Activated CD4-positive, CD25-positive, alpha-beta regulatory T cell (primary cell): ENCODE measurements at regions not wholly inside any gene's neighbourhood (a gene's known extent, or its start where the extent isn't known, plus 50 kb on each side); places are given as distances from the start of the nearest gene placed in this dataset.
"Not testable (repeated sequence)": the region's sequence is repeated elsewhere in the genome, so short reads cannot be mapped to it uniquely, and the experiment has no call there.

Source experiments
- DNase-seq, 4 experiments: peaks; one replicate each; lab custom pipeline; 2025; lab: John Stamatoyannopoulos, UW

DNA sequence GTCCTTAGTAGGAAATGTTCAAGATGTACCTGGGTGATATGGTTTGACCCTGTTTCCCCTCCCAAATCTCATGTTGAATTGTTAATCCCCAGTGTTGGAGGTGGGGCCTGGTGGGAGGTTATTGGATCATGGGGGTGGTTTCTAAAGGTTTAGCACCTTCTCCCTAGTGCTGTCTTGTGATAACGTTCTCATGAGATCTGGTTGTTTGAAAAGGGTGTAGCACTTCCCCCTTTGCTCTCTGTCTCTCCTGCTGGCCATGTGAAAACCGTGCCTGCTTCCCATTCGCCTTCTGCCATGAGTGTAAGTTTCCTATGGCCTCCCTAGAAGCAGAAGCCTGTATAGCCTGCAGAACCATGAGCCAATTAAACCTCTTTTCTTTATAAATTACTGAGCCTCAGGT lies 353.0 kb upstream of the SFSWAP start:
- no peak for DNase-seq

DNA sequence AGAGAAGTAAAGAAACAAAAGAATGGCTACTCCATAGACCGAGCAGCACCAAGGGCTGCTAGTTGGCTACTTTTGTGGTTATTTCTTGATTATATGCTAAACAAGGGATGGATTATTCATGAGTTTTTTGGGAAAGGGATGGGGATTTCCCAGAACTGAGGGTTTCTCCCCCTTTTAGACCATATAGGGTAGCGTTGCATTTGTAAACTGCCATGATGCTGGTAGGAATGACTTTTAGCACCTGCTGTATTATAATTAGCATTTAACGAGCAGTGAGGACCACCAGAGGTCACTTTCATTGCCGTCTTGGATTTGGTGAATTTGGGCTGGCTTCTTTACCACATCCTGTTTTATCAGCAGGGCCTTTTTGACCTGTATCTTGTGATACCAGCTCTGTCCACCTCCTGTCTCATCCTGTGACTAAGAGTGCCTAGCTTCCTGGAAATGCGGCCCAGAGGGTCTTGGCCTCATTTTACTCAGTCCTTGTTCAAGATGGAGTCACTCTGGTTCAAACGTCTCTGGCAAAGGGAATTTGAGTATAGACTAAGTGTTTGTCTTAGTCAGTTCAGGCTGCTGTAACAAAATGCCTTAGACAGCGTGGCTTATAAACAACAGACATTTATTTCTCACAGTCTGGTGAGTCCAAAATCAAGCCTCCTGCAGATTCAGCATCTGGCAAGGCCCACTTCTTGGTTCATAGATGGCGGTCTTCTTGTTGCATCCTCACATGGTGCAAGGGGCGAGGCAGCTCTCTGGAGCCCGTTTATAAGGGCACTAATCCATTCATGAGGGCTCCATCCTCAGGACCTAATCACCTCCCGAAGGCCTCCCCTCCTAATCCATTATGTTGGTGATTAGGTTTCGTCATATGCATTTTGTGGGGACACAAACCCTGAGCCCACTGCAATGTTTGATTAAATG lies 348.3 kb upstream of the SFSWAP start:
- DNase-seq, result no peak

DNA sequence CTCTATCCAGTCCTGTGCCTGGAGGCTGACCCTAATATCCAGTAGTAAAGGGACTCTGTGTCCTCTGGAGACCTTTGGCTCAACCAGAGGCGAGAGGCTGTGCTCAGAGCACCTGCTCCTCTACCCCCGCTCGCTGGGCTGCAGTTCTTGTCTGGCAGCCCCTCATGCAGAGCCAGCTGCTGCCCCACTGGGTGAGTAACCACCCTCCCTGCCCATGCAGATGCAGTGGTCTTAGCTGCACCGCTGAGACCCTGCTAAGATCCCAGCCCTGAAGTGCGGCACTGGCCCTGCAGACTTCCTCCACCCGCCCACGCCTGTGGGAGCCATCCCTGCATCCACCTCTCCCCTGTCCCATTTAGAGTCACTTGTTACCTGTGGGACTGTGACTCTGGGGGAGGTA lies 347.5 kb upstream of the SFSWAP start:
- no peak for DNase-seq

DNA sequence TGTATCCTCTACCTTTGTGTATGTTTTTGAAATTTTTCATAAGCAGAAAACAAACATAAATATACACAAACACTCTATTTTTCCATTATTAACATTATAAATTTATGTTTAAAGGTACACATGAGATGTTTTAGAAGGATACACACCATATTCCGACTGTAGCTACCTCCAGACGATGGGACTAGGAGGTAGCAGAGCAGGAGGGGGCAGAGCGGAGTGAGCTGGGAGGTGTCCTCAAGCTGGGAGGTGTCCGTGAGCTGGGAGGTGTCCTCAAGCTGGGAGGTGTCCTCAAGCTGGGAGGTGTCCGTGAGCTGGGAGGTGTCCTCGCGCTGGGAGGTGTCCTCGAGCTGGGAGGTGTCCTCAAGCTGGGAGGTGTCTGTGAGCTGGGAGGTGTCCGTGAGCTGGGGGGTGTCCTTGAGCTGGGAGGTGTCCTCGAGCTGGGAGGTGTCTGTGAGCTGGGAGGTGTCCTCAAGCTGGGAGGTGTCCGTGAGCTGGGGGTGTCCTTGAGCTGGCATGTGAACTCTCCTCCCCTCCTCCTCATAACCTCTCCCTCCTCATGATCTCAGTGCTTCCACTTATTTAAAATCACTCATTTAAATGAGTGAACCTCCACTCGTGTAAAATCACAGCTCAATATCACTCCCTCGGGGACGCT lies 346.9 kb upstream of the SFSWAP start:
- no peak for DNase-seq

DNA sequence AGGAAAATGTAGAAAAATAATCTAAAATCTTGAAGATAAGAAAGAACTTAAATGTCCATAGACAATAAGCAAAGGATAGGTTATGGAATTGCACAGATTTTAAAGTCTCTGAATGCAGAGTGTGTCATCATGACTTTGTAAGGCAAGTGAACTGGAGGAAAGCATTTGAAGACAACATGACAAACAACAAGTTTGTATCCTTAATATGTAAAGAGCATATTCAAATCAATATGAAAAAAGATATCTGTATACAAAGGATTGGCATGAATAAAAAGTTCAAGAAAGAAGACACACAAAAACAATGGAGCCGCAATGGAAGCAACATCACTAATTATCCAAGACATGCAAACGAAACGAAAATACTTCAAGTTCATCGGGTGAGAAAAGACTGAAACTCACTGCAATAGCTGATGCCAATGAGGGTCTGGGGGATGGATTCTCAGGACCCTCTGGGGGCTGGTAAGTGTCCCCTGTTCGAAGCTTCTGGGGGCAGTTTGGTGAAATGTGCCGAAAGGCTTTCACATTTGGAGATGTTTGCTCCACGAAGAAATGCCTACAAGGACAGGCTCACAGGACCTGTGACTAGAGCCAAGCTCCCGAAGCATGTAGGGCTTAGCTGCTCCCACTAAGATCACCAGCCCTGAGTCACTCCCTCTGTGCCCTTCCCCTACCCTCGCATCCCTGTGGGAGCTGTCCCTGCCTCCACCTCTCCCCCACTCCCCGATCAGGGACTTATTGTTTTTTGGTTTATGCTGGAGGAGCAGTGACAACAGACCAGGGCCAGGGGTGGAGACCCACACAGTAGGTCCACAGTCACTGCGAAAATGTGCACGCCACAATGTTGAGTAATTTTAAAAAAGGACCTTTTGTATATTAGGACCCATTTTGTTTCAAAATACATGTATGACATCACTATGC lies 345.7 kb upstream of the SFSWAP start:
- DNase-seq, result no peak

DNA sequence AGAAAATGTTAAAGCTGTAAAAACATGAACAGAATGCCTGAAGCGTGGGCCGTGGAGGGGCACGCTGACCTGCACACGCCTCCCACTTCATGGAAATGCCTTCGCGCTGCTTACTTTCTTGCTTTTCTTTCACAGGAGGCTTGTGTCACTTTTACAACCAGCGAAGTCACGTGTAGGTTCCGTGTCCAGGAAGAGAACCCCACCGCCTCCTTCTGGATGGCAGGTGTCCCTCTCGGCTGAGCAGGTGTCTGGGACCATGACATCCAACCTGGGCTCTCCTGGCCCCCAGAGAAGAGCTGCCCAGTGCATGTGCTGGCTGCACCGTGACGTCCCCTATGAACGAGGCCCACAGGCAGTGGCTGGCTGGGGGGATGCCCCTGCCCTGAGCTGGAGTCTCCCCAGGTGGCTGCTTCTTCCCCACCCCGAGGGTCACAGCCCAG lies 345.0 kb upstream of the SFSWAP start:
- no peak for DNase-seq

DNA sequence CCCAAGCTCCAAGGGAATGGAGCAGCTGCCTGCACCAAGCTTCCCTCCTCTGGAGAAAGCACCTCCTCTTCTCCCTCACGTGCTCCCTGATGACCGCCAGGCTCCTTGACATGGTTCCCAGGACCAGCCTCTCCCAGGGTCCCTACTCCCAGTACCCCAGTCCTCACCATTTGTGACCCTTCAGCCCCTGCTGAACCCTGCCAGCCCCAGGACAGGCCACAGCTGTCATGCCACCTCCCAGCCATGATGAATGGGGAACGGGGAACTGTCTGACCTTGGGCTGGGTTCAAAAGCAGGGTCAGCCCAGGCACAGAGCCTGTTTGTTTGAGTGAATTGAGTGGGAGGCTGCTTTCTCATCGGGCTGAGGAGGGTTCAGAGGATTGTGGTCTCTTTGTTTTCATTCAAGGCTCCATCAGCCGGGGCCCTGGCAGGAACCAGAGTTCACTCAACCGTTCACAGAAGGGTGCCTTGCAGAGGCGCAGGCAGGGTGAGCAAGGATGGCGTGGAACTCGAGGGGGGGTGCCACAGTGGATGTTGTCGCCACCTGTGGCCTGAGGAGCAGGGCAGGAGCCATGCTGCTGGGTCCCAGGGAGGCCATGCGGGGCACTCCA lies 344.5 kb upstream of the SFSWAP start:
- no peak for DNase-seq

DNA sequence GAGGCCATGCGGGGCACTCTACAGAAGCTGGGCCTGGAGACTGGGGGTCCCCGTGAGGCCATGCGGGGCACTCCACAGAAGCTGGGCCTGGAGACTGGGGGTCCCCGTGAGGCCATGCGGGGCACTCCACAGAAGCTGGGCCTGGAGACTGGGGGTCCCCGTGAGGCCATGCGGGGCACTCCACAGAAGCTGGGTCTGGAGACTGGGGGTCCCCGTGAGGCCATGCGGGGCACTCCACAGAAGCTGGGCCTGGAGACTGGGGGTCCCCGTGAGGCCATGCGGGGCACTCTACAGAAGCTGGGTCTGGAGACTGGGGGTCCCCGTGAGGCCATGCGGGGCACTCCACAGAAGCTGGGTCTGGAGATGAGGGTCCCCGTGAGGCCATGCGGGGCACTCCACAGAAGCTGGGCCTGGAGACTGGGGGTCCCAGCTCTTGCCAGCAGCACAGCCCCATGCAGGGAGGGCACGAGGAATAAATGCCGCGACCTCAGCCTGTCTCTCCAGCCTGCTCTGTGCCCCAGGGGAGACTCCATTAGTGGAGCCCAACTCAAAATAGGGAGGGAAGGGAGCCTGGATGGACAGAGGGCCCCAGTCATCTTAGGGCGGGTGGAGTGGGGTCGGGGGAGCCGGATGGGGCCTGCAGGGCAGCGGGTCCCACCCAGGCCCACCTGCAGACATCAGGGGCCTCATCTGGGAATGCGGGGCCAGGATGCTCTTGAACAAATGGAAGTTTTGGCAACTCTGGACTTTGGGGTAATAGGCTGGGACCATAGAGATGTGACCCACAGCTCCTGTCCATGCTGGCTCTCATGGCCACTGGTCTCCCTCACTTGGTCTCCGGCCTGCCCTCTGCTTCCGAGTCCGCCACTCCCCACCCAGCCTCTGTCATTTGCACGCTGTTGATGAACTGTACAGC lies 343.6 kb upstream of the SFSWAP start:
- DNase-seq, result not testable (repeated sequence)

DNA sequence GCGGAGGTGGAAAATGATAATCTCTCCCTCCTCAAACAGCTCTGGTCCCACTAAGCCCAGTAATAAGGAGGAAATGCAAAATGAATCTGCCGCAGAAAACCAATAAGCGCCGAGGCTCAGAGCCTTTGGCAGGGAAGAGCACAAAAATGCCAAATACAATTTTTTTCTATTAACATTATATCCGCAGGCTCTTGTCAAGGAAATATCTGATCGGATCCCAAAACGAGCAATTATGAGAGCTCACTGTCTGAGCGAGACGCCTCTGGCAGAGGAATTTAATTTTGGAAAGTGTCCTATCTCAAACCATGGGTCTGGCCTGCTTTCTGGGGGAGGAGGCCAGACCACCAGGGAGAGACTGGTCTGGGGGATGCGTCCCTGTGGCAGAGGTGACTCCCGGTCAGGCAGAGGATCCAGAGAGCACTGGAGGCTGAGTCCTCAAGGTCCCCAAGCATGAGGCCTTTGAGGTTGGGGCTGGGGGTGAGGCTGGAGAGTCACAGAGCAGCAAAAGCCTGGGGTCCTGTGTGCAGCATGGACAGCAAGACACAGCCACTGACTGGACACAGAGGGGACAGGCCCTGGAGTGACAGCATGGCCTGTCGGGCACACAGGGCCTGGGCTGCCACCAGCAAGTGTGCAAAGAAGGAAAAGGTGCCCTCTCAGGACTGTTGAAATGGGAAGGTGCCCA lies 342.8 kb upstream of the SFSWAP start:
- DNase-seq, result no peak

DNA sequence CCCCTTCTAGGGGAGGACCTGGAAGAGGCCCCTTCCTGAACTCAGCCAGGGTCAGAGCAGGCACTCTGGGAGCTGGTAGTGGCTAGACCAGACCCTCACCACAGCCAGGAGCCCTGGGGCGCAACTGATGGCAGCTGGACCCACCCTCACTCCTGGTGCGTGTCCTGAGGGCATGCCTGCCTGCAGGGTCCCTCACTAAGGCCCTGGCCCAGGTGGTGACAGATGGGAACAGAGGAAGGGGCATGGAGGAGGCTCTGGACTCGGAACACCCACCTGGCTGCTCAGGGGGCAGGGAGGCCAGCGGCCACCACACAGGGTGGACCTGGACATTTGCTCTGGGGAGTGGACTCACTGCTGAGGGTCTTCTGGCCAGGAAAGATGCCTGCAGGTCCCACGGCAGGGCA lies 342.2 kb upstream of the SFSWAP start:
- no peak for DNase-seq

DNA sequence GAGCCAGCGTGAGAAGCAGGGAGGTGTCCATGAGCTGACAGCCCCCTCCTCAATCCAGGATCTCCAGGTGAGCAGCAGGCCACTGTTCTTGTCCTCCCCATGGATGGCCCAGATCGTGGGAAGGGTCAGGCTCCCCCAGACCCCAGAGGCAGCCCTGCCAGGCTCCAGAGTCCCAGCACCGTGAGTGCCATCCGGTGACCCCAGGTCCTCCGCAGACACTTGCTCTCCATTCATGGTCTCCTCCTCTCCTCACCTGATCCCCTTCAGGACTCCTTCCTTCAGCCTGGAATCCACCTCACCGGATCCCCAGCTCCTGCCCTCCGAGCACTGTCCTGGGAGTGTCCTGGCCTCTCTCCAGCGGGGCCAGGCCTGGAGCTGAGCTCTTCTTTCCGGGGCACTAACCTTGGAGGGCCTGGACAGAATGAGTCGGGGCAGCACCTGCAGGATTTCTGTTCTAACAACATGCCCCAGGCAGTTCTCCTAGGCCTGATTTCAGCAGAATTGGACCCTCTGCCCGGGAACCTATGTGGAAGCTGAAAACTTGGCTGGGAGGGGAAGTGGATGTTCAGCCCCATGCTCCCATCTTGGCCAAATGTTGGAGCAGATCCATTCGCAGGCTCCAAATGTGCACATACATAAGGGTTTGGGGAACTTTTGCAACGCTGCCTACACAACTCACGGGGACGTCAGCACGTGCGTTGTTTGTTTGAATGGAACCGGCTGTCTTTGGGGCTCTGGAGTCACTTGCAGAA lies 341.6 kb upstream of the SFSWAP start:
- no peak for DNase-seq

DNA sequence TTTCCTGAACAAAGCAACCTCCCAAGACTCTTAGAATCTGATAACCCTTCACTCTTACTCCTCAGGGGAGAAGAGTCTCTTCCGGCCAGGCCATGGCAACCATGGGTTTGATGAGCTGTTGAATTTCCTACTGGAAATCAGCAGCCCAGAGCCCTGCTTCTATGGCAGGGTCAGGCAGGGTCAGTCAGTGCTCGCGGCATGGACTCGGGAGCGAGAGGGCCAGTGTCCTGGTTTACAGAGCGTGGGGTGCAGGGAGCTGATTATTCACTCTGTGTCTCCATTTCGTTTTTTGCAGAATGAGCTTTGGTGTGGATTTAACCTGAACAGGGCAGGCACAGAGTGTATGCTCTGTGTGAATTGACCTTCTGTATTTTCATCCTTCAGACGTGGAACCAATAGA lies 340.6 kb upstream of the SFSWAP start:
- no peak for DNase-seq

DNA sequence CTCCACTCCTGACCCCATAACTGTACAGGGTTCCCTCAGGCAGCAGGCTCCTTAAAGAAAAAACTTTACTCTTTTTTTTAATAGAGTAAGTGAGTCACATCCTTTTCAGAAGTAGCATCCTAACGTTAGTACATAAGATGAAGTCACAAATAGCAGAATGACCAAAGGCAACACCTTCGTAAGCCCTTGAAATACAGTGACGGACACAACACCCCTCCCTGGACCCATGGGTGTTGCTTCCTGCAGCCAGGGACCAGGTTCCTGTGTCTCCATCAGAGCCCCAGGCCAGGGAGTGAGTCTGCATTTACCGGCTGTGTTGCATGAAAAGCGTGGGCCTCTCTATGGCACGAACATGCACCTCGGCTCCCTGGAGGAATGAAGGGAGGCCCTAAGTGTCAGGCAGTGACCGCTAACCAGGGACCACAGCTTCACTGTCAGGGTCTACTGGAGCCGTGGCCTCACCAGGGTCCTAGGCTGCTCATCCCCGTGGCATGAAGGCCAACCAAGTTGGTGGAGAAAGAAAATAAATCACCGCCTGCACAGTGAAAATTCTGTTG lies 340.0 kb upstream of the SFSWAP start:
- no peak for DNase-seq

DNA sequence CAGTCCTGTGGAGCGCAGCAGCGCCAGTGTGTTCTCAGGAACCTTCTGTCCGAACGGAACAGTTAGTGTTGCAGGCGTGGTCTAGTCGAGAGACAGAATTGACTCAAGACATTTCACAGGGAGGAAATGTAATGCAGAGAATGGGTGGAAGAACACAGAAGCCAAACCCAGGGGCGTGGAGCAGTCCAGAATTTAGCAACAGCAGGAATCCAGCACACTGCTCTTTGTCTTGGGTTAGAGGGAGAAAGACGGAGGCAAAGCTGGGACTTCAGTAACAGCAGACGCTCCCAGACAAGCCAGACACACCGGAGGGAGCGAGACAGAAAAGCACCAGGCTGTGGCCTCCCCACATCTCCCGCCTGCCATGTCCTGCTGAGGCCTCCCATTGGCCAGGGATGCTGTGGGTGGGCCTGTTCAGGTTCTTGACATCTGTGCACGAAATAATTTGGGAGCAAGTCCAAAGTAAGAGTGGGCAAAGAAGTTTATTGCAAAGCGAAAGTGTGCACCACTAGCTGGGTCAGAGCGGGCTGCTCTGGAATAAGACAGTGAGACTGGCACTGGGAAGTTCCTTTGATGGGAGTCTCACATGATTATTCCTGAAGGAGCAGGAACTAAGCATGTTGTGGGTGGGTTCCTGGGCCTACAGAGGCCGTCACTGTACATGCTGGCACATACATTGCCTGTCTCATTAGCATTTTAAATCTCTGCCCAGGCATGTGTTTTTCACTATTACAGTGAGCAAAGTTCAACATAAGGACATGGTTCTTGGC lies 339.3 kb upstream of the SFSWAP start:
- no peak for DNase-seq

DNA sequence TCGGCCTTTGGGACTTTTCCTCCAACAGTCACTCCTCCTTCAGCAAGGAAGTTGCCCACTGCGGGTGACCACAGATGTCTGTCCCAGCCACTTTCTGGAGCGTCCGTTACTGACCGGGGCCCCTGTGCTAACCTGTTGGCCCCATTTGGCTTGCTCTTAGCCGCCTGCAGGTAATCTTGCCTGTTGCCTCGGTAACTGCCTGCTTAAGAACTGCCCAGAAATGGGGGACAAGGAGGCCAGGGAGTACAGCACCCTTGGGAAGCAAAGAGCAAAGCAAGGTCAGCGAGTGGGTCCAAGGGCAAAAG lies 338.8 kb upstream of the SFSWAP start:
- no peak for DNase-seq

DNA sequence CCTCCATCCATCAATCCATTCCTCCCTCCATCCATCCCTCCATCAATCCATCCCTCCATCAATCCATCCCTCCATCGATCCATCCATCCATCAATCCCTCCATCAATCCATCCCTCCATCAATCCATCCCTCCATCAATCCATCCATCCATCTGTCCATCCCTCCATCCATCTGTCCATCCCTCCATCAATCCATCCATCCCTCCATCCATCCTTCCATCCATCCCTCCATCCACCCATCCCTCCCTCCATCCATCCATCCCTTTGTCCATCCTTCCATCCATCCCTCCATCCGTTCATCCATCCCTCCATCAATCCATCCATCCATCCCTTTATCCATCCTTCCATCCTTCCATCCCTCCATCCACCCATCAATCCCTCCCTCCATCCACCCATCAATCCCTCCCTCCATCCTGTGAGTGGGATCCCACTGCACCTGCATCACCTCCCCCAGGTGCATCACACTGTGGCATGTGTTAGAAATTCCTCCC lies 338.1 kb upstream of the SFSWAP start:
- no peak for DNase-seq

DNA sequence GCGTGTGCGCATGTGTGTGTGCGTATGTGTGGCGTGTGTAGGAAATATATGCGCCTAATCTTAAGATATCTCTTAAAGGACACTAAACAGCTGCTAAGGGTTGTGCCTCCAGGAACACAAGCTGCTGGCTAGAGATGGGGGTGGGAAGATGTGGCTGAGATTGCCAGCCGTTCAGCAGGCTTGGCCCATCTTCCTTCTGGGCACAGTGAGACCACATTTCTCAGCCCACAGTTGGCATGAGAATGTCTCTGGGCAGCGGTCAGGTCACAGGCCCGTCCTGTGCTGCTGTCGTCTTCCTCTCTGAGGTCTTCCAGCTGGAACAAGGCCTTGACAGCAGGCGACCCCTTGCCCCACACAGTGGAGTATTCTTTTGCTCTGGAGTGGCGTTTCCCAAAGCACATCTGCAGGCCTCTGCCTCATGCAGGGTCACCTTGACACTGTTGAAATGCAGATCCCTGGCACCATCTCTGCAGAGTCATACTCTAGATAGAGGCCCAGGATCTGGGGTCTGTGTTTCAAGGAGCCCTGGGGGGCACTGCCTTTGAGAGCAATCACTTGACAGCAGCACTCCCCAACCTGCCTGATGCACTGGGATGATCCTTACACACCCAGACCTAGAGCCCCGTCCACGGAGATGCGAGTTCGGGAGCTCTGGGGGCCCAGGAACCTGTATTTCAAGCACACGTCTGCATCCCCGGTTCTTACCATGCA lies 335.5 kb upstream of the SFSWAP start:
- no peak for DNase-seq

DNA sequence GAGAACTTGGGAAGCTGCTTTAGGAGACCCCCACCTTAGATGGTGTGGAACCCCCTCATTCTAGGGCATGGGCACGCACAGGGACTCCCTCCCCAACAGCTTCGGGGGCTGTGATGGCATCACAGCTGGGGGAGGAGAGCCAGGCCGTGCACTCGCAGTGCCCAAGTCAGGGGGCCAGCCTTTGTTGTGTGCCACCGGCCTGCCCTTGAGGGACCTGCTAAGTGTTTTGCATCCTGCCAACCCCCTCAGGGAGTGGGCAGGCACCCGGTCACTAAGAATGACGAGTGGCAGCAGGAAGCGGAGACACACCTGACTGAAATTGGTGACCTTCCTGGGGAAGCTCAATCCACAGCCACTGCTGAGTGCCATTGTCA lies 334.9 kb upstream of the SFSWAP start:
- DNase-seq, result no peak
